ENCODE measurements at regions not wholly inside any gene's neighbourhood (a gene's known extent, or its start where the extent isn't known, plus 50 kb on each side); places are given as distances from the start of the nearest gene placed in this dataset.
"Not testable (repeated sequence)": the region's sequence is repeated elsewhere in the genome, so short reads cannot be mapped to it uniquely, and the experiment has no call there.

DNA sequence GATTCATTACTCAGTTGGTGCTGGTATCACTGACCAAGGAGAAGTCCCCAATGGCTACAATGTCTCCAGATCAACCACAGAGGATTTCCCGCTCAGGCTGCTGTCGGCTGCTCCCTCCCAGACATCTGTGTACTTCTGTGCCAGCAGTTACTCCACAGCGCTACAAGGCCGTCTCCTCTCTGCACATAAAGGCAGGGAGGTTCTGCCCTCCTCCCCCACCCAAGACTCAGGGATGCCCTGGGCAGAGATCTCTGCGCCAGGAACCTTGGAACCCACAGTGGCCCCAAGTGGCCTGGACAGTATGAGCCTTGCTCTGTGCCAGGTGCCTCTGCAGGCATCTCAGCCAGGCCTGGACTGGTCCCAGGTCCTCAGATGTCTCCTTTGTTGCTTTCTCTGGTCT is 193.4 kb upstream of the PRSS58 start:
- DNase-seq (ENCODE audit: low read depth, low spot score) = no peak
- in situ Hi-C loops (cut with HindIII; ENCODE audit: low pct_unique_long_range_greater_than_20kb, low sequenced_read_pairs) = no loop called here

DNA sequence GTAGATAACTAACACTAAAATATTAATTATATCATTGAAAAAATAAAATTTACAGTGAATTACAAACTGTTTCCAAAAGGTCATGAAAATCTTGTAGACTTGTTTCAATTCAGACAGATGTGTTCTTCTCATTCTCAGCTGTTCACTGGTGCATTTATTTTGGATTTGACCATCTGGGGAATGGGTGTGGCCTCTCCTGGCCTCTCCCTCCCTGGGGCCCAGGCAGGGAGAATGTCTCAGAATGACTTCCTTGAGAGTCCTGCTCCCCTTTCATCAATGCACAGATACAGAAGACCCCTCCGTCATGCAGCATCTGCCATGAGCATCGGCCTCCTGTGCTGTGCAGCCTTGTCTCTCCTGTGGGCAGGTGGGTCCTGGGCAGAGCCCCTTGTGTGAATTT is 192.8 kb upstream of the PRSS58 start:
- DNase-seq (ENCODE audit: low read depth, low spot score) = no peak
- in situ Hi-C loops (cut with HindIII; ENCODE audit: low pct_unique_long_range_greater_than_20kb, low sequenced_read_pairs) = no loop called here

DNA sequence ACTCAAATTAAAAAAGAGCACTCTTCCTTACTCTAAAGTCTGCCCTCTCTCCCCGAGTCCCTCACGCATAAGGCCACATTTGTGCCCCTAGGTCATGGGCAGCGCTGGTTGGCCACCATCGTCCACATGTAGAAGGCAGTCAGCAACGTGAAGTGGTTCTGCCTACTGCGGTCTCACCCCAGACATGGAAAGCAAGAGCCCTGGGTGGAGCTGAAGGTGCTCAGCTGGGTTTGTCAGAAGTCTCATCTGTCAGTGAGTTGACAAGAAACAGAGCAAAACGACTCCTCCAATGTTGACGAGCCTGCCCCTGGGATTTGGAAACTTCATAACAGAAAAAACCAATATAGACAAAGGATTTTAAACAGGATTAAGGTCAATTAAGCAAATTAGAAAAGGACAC is 192.3 kb upstream of the PRSS58 start:
- no peak for DNase-seq (ENCODE audit: low read depth, low spot score)
- in situ Hi-C loops (cut with HindIII; ENCODE audit: low pct_unique_long_range_greater_than_20kb, low sequenced_read_pairs) = no loop called here

DNA sequence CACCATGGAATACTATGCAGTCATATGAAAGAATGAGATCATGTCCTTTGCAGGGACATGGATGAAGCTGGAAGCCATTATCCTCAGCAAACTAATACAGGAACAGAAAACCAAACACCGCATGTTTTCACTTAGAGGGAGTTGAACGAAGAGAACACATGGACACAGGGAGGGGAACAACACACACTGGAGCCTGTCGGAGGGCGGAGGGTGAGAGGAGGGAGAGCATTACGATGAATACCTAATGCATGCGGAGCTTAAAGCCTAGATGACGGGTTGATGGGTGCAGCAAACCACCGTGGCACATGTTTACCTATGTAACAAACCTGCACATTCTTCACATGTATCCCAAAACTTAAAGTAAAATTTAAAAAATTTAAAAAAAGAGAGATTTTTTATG is 191.0 kb upstream of the PRSS58 start:
- in situ Hi-C loops (cut with HindIII; ENCODE audit: low pct_unique_long_range_greater_than_20kb, low sequenced_read_pairs); DNase-seq (ENCODE audit: low read depth, low spot score): not testable (repeated sequence)

DNA sequence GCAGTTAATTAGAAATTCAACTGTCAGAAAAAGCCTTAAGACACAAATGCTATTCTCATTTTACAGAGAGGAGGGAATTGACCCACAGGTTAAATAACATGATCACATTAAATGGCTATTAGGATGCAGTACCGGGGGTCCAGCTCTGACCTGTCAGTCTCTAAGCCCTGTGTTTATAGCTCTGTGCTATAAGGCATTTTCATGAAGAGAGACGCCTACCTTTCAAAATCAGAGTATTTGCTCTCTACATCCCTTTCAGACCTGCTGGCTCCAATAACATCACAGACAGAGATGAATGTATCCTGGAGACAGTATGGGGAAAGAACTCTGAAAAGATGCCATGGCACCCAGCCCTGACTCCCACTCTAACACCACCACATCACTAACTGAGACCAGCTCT is 189.9 kb upstream of the PRSS58 start:
- in situ Hi-C loops (cut with HindIII; ENCODE audit: low pct_unique_long_range_greater_than_20kb, low sequenced_read_pairs) = no loop called here
- no peak for DNase-seq (ENCODE audit: low read depth, low spot score)

DNA sequence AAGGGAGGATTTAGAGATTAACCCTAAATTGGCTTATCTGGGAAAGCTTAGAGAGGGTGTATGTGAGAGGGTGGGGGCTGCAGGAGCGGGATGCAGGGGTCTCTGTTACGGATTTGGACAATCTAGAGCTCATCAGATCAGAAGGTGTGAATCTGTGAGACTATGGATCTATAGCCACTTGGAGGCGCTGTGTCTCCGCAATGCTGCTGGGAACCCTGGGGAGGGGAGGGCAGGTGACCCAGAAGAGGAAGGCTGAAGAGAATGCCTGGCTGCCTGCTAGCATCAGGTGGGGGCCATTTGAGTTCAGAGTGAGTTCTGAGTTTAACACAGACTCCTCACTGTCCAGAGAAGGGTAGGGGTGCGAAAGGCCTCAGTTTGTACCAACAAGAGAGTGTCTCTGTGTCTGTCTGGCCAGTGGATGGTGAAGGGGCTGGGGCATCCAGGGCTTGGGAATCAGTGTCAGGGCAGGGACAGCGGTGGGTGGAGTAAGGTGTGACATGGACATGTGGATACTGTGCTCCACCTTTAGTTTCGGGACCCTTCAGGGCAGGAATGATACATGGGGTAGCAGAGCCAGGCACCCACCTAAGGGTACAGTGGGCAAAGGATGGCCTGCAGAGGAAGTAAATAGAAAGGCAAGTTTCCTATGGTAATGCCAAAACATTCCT is 187.3 kb upstream of the PRSS58 start:
- in situ Hi-C loops (cut with HindIII; ENCODE audit: low pct_unique_long_range_greater_than_20kb, low sequenced_read_pairs) = no loop called here
- peak; percentile 82 for DNase-seq (ENCODE audit: low read depth, low spot score)

DNA sequence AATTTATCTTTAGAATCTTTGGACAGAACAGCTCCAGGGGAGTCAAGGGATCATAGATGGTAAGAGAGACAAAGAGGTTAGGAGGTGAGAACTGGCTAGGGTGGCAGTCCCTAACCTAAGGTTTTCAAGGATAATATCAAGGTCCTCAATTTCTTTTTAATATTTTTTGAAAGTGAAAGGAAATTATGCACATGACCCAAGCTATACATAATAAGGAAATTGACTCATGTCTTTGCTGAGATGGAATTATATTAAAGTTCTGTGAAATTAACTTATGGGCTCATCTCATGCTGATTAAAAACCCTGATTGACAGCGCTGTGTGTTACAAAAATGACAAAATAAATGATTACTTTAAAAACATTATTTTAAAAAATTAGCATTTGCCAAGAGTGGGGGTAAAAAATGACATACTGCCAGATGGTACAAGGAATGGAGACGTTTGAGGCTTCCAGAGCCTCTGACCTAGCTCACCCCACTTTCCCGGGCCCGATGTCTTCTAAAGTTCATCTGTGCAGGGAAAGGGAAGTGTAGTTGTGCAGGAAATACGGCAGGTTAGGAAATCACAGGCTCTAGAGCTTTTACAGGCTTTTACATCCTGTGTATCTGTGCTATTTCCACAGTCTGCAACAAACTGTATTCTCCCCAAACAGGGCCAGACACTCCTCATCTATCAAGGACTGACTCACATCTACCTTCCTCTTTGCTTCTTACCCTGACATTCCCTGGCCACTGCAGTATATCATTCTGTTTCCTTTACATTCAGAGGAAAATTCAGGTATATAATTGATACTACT is 185.6 kb upstream of the PRSS58 start:
- no peak for DNase-seq (ENCODE audit: low read depth, low spot score)

DNA sequence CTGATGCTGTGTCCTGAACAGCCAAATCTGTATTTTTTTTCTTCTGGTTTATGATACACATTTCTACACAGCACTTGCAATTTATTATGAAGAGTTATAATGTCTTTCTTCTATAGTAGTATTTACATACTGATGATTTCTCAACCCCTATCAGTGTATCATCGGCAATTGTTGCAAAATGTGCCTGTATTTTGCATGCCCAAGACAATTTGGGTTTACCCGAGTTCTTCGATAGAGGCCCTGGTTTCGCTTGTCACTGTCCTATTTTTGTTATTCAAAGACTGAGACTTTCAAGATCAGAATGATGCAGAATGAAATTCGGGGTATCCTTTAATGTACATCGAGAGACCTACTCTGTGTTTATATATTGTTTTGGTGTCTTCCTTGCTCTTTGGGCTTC is 184.5 kb upstream of the PRSS58 start:
- in situ Hi-C loops (cut with HindIII; ENCODE audit: low pct_unique_long_range_greater_than_20kb, low sequenced_read_pairs) = no loop called here
- no peak for DNase-seq (ENCODE audit: low read depth, low spot score)

More for the DNA sequence above, 185.6 kb upstream of the PRSS58 start:
- in situ Hi-C loops (cut with HindIII; ENCODE audit: low pct_unique_long_range_greater_than_20kb, low sequenced_read_pairs) = no loop called here

DNA sequence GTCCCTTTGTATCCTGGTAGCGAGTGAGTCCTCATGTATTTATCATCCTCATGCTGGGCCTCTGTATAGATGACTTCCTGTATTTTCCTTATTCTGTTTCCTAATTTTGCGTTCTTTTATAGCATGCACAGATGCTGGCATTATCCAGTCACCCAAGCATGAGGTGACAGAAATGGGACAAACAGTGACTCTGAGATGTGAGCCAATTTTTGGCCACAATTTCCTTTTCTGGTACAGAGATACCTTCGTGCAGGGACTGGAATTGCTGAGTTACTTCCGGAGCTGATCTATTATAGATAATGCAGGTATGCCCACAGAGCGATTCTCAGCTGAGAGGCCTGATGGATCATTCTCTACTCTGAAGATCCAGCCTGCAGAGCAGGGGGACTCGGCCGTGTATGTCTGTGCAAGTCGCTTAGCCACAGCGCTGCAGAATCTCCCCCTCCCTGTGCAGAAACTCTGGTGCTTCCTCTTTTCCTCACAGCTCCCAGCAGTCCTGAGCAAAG is 183.1 kb upstream of the PRSS58 start:
- DNase-seq (ENCODE audit: low read depth, low spot score) = no peak
- in situ Hi-C loops (cut with HindIII; ENCODE audit: low pct_unique_long_range_greater_than_20kb, low sequenced_read_pairs) = no loop called here

DNA sequence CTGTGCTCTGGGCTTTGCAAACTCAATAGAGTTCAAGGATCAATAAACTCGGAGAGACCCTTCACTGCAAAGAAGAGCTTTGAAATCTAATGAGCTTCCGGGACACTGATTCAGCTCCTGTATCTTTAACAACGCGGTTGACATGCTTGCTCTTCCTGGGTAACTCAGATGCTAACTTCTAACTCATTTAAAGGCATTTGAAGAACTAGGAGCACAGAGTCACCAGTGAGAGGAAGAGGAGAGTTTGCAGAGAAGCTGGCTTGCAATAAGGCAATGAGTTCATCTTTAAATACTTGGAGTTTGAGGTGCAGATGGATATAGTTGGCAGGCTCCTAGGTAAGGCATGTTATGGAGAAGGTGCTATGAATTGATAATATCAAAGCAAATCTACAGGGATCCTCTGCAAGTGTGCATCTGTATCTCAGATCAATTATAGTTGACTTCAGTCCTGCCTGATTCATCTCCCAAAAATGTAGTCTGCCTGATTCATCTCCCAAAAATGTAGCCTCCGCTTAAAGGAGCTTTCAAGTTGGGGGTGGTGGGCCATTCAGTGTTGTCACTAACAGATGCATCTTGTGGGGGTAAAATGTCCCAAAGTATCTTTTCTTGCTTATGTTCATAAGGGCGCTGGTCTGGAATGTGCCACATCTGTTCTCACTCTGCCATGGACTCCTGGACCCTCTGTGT is 182.5 kb upstream of the PRSS58 start:
- in situ Hi-C loops (cut with HindIII; ENCODE audit: low pct_unique_long_range_greater_than_20kb, low sequenced_read_pairs) = no loop called here
- DNase-seq (ENCODE audit: low read depth, low spot score) = no peak

DNA sequence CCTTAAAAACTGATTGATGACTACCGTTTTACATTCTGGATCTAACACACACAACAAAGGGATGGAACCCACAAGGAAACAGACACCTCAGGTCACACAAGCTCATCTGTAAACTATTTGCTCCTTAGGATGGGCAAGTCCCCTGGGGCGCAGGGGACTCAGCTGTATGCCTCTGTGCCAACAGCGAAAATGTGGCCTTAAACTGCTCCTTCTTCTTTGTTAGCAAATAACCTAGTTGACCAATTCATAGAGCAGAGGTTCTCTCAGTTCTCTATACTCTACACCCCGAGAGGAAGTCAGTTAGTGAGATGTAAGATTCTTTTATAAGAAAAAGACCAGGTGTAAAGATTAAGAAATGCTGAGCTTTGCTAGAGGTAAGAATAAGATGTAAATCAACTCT is 181.9 kb upstream of the PRSS58 start:
- in situ Hi-C loops (cut with HindIII; ENCODE audit: low pct_unique_long_range_greater_than_20kb, low sequenced_read_pairs) = no loop called here
- DNase-seq (ENCODE audit: low read depth, low spot score) = no peak

DNA sequence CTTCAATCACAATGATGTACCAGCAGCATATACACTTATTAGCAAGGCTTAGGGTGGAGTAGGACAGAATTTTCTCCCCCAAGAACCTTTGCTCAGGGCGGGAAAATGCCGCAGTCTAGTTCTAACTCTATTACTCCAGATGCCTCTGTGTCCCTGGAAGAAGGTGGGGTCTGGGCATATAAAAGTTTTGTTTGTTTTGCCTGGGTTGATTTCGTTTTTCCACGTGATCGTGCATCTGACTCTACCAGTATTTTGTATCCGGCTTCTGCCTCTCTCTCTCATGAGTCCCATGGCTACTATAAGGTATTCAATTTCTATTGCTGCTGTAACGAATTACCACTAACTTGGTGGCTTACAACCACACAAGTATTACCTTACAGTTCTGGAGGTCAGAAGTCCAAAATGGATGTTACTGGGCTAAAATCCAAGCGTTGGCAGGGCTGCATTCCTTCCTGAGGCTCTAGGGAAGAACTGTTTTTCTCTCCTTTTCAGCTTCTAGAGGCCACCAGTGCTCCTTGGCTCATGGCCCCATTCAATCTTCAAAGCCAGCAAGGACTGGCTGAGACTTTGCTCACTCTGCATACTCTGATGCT is 181.2 kb upstream of the PRSS58 start:
- no peak for DNase-seq (ENCODE audit: low read depth, low spot score)
- in situ Hi-C loops (cut with HindIII; ENCODE audit: low pct_unique_long_range_greater_than_20kb, low sequenced_read_pairs) = no loop called here

DNA sequence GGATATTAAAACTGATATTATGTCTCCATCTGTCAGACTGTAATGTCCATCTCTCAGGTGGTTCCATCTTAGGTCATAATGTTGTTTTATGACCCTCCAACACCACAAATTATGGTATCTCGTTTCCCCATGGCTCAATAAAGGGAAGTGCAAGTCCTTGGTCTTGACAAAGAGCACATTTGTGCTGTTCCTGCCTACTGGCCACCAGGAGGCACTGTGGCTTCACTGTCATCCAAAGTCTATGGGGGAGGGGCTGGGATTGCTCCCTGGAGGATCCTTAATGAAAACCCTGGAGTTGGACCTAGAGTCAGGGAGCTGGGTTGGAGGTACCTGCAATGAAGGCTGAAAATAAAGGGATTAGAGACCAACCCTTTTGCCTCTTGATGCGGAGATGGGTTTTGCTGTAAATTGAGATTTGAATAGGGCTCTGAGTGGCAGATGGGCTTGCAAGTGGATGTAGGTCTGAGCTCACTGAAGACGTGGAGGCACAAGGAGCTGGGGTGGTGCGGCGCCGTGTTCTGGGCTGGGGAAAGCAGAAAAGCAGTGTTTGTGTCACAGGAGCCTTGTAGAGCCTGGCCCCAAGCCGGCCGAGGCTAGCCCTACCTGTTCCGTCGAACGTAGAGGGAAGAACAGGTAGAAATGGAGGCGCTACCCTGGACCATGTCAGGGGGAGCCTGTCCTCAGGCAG is 180.5 kb upstream of the PRSS58 start:
- DNase-seq (ENCODE audit: low read depth, low spot score) = peak; percentile 88
- in situ Hi-C loops (cut with HindIII; ENCODE audit: low pct_unique_long_range_greater_than_20kb, low sequenced_read_pairs) = no loop called here

DNA sequence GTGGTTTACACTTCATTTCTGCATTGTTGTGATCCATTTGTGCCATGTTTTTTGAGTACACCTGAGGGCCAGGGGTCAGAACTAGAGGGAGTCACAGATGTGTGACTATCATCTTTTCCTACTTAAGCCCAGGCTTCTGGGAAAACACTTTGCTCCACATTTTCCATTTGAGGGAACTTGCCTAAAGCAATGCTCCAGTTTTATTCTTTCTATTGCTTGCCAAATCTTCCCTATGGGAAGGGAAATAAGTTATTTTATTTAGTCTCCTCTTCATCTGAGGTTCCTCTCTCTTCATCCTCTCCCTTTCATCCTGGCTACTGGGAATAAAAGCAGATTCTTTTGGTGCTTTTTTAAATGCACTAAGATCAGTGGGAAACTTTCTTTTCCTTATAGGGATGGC is 179.9 kb upstream of the PRSS58 start:
- no peak for DNase-seq (ENCODE audit: low read depth, low spot score)
- in situ Hi-C loops (cut with HindIII; ENCODE audit: low pct_unique_long_range_greater_than_20kb, low sequenced_read_pairs) = no loop called here

DNA sequence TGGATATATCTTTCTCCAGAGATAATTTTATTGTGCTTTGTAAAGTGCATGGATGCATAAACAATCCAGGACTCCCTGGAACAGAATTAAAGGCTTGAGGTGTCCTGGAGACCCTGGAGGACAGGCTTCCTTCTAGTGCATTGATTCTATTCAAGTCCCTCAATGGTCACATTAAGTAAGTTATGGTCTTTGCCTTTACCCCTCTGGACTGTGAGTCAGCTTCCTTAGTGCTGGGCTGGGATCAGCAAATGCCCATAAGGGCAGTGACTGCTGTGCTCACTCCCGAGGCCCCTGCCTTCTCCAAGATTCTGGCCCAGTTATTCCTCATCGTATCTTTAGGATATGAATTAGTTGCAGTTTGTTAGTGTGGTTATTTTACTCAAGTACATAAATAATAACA is 178.7 kb upstream of the PRSS58 start:
- in situ Hi-C loops (cut with HindIII; ENCODE audit: low pct_unique_long_range_greater_than_20kb, low sequenced_read_pairs) = no loop called here
- DNase-seq (ENCODE audit: low read depth, low spot score) = no peak

DNA sequence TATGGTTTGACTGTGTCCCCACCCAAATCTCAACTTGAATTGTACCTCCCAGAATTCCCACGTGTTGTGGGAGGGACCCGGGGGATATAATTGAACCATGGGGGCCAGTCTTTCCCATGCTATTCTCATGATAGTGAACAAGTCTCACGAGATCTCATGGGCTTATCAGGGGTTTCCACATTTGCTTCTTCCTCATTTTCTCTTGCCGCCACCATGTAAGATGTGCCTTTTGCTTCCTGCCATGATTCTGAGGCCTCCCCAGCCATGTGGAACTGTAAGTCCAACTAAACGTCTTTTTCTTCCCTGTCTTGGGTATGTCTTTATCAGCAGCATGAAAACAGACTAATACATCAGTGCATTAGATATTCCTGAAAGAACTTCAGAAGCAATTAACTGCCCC is 177.7 kb upstream of the PRSS58 start:
- in situ Hi-C loops (cut with HindIII; ENCODE audit: low pct_unique_long_range_greater_than_20kb, low sequenced_read_pairs); DNase-seq (ENCODE audit: low read depth, low spot score): not testable (repeated sequence)

DNA sequence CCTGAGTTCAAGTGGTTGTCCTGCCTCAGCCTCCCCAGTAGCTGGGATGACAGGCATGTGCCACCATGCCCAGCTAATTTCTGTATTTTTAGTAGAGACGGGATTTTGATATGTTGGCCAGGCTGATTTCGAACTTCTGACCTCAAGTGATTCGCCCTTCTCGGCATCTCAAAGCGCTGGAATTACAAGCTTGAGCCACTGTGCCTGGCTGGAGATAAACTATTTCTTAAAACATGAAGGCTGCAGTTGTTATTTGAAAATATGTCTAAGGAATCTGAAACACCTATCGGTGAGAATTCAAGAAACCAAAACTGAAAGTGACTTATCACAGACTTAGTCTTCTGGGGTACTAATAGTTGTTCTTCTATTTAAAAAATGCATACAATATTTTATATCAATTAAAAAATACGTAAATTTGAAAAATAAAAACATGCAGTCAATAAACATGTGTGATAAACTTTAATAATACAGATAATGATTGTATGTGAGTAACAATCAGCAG is 176.9 kb upstream of the PRSS58 start:
- in situ Hi-C loops (cut with HindIII; ENCODE audit: low pct_unique_long_range_greater_than_20kb, low sequenced_read_pairs) = no loop called here
- DNase-seq (ENCODE audit: low read depth, low spot score) = no peak

Measured in SK-MEL-5 (cell line).